SK-MEL-5 (cell line): ENCODE measurements at regions not wholly inside any gene's neighbourhood (a gene's known extent, or its start where the extent isn't known, plus 50 kb on each side); places are given as distances from the start of the nearest gene placed in this dataset.

Experiments used
- DNase-seq: peaks from one replicate; pipeline ENCODE4 v3.0.0-alpha.2; 2016; ENCODE audit warnings: low read depth, low spot score
- in situ Hi-C: cut with HindIII; loops from 2 replicates; pipeline ENCODE4 v1.10.0; 2016; ENCODE audit warnings: low sequenced_read_pairs, high pct_unique_total_duplicates, low pct_unique_long_range_greater_than_20kb

GRCh38 chr10:43756341-43756740, 107.7 kb upstream of the ZNF32 start:
- in situ Hi-C loops, result no loop called here
- DNase-seq, result no peak

DNA sequence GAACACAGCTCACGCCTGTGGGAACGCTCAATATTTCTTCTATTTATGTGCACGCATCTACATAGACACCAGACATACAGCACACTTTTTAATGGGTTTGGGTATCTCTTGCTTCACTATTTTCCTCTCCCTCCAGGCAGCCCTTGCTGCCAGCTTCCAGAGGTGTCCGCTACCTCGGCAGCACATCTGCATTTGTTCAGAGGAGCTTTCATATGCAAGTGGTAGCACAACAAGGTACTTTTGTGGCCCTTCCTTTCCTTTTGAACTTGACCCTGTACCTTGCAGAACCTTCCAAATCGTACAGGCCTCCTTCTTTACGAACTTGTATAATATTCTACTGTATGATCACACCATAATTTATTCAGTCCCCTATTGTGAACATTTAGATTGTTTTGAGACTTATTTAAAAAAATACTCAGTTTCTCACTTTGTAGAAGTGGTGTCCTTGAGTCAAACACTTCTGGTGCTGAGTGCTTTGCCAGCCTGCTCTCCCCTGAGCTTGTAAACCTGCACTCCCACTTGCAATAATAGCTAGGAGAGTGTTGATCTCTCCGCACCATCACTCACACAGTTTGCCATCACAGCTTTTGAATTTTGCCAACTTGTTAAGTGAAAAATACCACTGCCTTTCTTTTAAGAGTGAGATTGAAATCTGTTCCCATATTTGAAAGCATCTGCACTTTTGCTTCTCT, 106.0 kb upstream of the ZNF32 start:
- in situ Hi-C loops, result no loop called here
- DNase-seq, result no peak

DNA sequence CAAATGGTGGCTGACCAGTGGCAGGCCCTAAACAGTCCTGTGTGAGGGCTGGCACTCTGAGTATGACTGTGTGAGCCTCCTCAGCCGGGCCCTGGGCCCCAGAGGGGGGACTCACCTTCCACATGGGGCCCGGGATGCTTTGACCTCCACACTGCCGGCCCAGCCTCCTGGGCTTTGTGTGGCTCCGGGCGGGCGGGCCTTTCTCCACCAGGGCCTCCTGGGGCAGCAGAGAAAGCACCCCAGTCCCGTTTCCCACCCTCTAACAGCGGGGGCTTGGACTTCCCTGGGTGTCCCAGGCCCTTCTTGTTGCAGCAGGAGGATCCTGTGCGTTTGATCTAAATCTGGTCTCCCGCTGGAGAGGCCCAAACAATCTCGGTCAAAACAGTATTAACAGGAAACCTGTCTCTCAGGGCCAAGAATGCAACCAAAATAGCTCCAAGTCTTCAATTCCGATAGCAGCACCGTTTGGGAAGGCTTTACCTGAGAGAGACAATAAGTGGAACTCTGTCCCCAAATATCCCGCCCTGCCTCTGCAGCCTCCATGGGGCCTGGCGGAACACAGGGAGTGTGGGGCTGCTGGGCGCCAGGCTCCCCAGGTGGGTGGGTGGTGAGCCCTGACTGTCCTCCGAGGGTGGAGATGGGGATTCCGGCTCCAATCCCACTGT, 104.8 kb upstream of the ZNF32 start:
- DNase-seq, result no peak
- in situ Hi-C loops, result no loop called here

DNA sequence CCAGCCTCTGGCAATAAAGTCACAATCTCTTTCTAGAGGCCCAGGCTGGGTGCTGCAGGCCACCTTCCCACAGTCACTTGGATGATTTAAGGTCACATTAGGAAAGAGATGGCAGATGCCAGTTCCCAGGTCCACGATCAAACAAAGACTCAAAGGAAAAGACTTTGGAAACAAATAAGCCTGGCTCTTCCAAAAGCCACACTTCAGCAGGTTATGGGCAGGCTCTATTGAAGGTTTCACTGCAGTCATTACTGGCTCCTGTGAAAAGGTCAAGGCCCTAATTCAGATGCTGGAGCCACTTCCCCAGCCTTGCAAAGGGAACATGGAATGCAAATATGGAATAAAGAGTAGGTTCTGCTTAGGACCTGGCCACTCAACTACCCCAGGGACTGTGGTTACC, 104.0 kb upstream of the ZNF32 start:
- no peak for DNase-seq
- in situ Hi-C loops, result no loop called here

- in situ Hi-C loops, result no loop called here
- DNase-seq, result no peak
Measured at GRCh38 chr10:43751646-43752045, 103.0 kb upstream of the ZNF32 start.

DNA sequence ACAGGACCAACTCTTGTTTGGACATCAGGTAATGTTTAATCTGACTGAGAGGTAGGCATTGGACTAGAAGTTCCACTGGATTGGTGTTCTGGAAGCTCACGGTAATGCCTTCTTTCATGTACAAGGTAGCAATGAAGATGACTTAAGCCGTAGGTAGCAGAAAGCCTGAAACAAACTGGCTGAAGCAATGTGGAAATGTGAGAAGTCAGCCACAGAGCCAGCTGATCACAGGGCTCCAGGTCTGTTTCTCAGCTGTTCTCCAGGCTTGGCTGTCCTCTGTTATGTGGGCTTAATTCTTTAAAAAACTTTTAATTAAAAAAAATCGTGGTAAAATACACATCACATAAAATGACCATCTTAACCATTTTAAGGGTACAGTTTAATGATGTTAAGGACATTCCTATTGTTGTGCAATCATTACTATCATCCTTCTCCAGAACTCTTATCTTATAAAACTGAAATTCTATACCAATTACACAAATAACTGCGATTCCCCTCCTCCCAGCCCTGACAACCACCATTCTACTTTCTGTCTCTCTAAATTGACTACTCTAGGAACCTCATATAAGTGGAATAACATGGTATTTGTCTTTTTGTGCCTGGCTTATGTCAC, 101.4 kb upstream of the ZNF32 start:
- DNase-seq, result no peak
- in situ Hi-C loops, result no loop called here

DNA sequence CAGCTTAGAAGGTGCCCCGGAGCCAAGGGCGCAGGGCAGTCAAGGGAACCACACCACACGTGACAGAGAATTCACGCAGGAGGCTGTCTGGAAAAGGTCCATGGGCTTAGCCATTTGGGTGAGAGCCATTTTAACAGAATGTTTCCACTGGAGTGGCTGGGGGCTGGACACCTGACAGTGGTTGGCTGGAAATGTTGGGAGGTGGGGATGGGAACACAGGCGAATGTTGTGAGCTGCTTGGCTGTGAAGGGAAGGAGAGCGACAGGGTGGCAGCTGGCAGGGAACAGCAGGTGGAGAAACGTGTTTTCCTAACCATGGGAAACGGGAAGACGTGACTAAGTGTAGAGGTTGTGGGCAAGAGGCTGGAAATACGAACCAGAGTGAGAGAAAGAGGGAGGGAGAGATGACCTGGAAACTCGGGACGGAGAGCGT, 100.5 kb upstream of the ZNF32 start:
- DNase-seq, result no peak

DNA sequence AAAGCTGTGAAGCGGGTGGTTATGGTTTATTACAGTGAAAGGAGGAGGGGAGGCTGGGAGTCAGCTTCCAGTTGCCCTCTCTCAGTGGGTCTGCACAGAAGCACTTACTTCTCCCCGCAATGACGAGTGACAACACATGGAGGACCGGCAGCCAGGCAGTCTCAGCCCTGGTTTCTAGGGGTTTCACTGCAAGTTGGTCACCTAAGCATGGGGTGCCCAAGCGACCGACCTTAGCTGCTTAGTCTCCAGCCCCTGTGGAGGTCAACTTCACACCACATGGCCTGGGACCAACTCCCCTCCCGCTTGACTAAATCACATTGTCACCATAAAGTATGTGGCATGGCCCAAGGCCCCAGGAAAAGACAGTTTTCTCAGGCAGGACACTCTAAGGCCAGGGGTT, 99.9 kb upstream of the ZNF32 start:
- DNase-seq, result no peak
- in situ Hi-C loops, result no loop called here

More for the DNA sequence above, 100.5 kb upstream of the ZNF32 start:
- in situ Hi-C loops, result no loop called here

- no peak for DNase-seq
- in situ Hi-C loops, result no loop called here
Measured at GRCh38 chr10:43746906-43747305, 98.2 kb upstream of the ZNF32 start.

GRCh38 chr10:43739161-43739560, 90.5 kb upstream of the ZNF32 start:
- in situ Hi-C loops, result no loop called here
- DNase-seq, result no peak

GRCh38 chr10:43737003-43737402, 88.3 kb upstream of the ZNF32 start:
- in situ Hi-C loops, result no loop called here

DNA sequence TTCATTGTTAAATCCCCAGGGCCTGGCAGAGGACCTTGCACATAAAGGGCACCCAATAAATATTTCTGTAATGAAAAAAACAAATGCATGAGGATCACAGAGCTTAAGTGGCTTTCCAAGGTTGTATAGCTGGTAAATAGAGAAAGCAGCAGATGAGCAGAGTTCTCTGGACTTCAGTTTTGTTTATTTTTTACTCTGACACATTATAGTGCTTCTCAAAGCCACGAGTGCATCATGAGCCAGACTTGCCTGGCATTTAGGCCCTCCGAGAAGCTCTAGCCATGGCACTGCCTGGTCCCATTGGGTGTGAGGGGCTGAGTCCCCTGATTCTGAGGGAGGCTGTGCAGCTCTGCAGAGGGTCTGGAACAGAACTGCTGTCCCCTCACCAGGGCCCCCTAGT, 87.2 kb upstream of the ZNF32 start:
- in situ Hi-C loops, result no loop called here
- no peak for DNase-seq

More at GRCh38 chr10:43737003-43737402, 88.3 kb upstream of the ZNF32 start:
- no peak for DNase-seq

- in situ Hi-C loops, result no loop called here
Measured at GRCh38 chr10:43734716-43735115, 86.0 kb upstream of the ZNF32 start.

DNA sequence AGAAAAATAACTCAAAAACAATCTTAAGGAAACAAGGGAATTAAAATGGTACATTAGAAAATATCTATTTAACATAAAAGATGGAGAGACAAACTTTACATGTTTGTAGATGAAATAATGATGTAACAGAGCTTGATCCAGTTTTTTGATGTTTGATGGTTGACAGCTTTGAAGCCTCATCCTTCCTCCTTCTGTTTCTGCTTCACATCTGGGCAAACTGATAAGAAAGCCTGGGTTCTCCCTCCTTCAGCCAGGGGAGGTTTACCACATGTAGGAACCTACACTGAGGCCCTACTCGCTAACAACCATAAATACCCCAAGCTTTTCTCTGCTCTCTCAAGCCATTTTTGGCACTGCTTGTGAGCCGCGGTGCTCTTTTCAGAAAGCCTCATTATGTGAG, 82.8 kb upstream of the ZNF32 start:
- in situ Hi-C loops, result no loop called here
- DNase-seq, result no peak

More at GRCh38 chr10:43734716-43735115, 86.0 kb upstream of the ZNF32 start:
- no peak for DNase-seq

DNA sequence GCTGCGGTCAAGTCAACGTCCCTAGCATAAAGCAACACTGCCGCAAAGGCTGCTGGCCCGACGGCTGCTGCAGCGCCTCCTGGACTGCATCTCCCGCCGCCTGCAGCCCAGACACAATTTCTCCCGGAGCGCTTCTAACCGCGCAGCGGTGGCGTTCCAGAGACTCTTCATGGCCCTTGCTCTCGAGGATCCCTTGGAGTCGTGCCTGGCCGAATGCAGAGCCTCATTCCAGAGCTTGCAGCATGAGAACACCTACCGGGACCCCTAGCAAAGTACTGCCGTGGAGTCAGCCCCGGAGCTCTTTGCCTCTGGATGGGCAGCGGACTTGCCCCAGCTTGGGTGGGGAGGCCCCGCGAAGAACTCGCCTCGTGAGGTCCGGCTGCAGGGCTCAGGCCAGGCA, 79.7 kb upstream of the ZNF32 start:
- no peak for DNase-seq
- in situ Hi-C loops, result no loop called here

DNA sequence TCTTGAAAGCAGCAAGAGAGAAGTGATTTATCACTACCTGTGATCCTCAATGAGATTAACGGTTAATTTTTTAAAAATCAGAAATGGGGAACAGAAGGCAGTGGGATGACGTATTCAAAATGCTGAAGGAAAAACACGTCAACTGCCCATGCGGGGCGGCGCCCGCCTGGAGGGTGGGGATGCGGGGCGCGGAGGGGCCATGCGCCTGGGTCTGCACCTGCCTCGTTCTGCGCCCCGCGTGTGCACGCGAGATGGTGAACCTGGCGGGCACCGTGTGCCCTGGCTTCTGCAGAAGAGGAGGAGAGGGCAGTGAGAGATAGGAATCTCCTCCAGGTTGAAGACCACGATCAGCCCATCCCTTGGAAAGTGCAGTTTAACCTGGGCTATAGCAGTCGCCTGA, 79.3 kb upstream of the ZNF32 start:
- DNase-seq, result no peak
- in situ Hi-C loops, result no loop called here

GRCh38 chr10:43715334-43715733, 66.7 kb upstream of the ZNF32 start:
- DNase-seq, result no peak
- in situ Hi-C loops, result no loop called here

GRCh38 chr10:43712821-43713584, 64.3 kb upstream of the ZNF32 start:
- no peak for DNase-seq
- in situ Hi-C loops, result no loop called here
